ENCODE measurements at regions not wholly inside any gene's neighbourhood (a gene's known extent, or its start where the extent isn't known, plus 50 kb on each side); places are given as distances from the start of the nearest gene placed in this dataset.

DNA sequence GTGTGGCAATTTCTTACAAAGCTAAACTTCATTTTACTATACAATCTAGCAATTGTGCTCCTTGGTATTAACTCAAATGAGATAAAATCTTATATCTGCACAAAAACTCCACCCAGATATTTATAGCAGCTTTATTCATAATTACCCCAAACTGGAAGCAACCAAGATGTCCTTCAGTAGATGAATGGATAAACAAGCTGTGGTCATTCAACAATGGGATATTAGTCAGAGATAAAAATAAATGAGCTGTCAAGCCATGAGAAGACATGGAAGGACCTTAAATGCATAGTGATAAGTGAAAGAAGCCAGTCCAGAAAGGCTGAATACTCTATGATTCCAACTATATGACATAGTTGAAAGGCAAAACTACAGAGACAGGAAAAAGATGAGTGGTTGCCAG, 98.9 kb upstream of the BMP2 start:
- TF ChIP-seq SIN3A (IDR thresholded peaks at IDR 0.05; ENCODE audit: borderline replicate concordance, insufficient read depth, low read length) (no peak), TAF1 (IDR thresholded peaks at IDR 0.05; ENCODE audit: borderline replicate concordance, insufficient read depth, low read length) (no peak), POLR2AphosphoS5 (IDR thresholded peaks at IDR 0.05; ENCODE audit: low read depth, low read length) (no peak)
- TF ChIP-seq, protein P1, sequence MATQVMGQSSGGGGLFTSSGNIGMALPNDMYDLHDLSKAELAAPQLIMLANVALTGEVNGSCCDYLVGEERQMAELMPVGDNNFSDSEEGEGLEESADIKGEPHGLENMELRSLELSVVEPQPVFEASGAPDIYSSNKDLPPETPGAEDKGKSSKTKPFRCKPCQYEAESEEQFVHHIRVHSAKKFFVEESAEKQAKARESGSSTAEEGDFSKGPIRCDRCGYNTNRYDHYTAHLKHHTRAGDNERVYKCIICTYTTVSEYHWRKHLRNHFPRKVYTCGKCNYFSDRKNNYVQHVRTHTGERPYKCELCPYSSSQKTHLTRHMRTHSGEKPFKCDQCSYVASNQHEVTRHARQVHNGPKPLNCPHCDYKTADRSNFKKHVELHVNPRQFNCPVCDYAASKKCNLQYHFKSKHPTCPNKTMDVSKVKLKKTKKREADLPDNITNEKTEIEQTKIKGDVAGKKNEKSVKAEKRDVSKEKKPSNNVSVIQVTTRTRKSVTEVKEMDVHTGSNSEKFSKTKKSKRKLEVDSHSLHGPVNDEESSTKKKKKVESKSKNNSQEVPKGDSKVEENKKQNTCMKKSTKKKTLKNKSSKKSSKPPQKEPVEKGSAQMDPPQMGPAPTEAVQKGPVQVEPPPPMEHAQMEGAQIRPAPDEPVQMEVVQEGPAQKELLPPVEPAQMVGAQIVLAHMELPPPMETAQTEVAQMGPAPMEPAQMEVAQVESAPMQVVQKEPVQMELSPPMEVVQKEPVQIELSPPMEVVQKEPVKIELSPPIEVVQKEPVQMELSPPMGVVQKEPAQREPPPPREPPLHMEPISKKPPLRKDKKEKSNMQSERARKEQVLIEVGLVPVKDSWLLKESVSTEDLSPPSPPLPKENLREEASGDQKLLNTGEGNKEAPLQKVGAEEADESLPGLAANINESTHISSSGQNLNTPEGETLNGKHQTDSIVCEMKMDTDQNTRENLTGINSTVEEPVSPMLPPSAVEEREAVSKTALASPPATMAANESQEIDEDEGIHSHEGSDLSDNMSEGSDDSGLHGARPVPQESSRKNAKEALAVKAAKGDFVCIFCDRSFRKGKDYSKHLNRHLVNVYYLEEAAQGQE (IDR thresholded peaks at IDR 0.05; ENCODE audit: insufficient read depth in 1 of 2, low read depth in 2 of 2, low read length in 2 of 2): no peak

Data from PFSK-1 (cell line).